ENCODE measurements at regions not wholly inside any gene's neighbourhood (a gene's known extent, or its start where the extent isn't known, plus 50 kb on each side); places are given as distances from the start of the nearest gene placed in this dataset.
"Not testable (repeated sequence)": the region's sequence is repeated elsewhere in the genome, so short reads cannot be mapped to it uniquely, and the experiment has no call there.

GRCh38 chr5:58300346-58300895 is 159.5 kb downstream of the PLK2 start:
- no peak for DNase-seq (ENCODE audit: low spot score)

- no peak for DNase-seq (ENCODE audit: low spot score)
Measured at GRCh38 chr5:58299256-58299655, 160.6 kb downstream of the PLK2 start.

GRCh38 chr5:58294598-58295305 is 165.1 kb downstream of the PLK2 start:
- no peak for DNase-seq (ENCODE audit: low spot score)

- not testable (repeated sequence) for DNase-seq (ENCODE audit: low spot score)
Measured at GRCh38 chr5:58288275-58288674, 171.6 kb downstream of the PLK2 start.

- DNase-seq (ENCODE audit: low spot score): no peak
Measured at GRCh38 chr5:58286741-58287140, 173.1 kb downstream of the PLK2 start.

GRCh38 chr5:58285900-58286299 is 174.0 kb downstream of the PLK2 start:
- no peak for DNase-seq (ENCODE audit: low spot score)

GRCh38 chr5:58284886-58285285 is 175.0 kb downstream of the PLK2 start:
- DNase-seq (ENCODE audit: low spot score): no peak

- DNase-seq (ENCODE audit: low spot score): no peak
Measured at GRCh38 chr5:58281189-58281588, 178.7 kb downstream of the PLK2 start.

- no peak for DNase-seq (ENCODE audit: low spot score)
Measured at GRCh38 chr5:58279259-58279658, 180.6 kb downstream of the PLK2 start.

GRCh38 chr5:58276431-58276830 is 183.5 kb downstream of the PLK2 start:
- DNase-seq (ENCODE audit: low spot score): no peak

- DNase-seq (ENCODE audit: low spot score): no peak
Measured at GRCh38 chr5:58275516-58275915, 184.4 kb downstream of the PLK2 start.

- no peak for DNase-seq (ENCODE audit: low spot score)
Measured at GRCh38 chr5:58274191-58274590, 185.7 kb downstream of the PLK2 start.

- no peak for DNase-seq (ENCODE audit: low spot score)
Measured at GRCh38 chr5:58273711-58274110, 186.2 kb downstream of the PLK2 start.

- no peak for DNase-seq (ENCODE audit: low spot score)
Measured at GRCh38 chr5:58268268-58268667, 191.6 kb downstream of the PLK2 start.

GRCh38 chr5:58266402-58266801 is 193.5 kb downstream of the PLK2 start:
- DNase-seq (ENCODE audit: low spot score): no peak

- DNase-seq (ENCODE audit: low spot score): no peak
Measured at GRCh38 chr5:58265246-58265930, 194.5 kb downstream of the PLK2 start.

- DNase-seq (ENCODE audit: low spot score): no peak
Measured at GRCh38 chr5:58264276-58264675, 195.6 kb downstream of the PLK2 start.

GRCh38 chr5:58263296-58263695 is 196.6 kb downstream of the PLK2 start:
- DNase-seq (ENCODE audit: low spot score): no peak

GRCh38 chr5:58262226-58262625 is 197.7 kb downstream of the PLK2 start:
- DNase-seq (ENCODE audit: low spot score): no peak

- no peak for DNase-seq (ENCODE audit: low spot score)
Measured at GRCh38 chr5:58261605-58262004, 198.3 kb downstream of the PLK2 start.

GRCh38 chr5:58260243-58260642 is 199.6 kb downstream of the PLK2 start:
- DNase-seq (ENCODE audit: low spot score): no peak

- no peak for DNase-seq (ENCODE audit: low spot score)
Measured at GRCh38 chr5:58259685-58260152, 200.2 kb downstream of the PLK2 start.

GRCh38 chr5:58258984-58259684 is 200.8 kb downstream of the PLK2 start:
- no peak for DNase-seq (ENCODE audit: low spot score)
